GM03348 (cell line): ENCODE measurements at regions not wholly inside any gene's neighbourhood (a gene's known extent, or its start where the extent isn't known, plus 50 kb on each side); places are given as distances from the start of the nearest gene placed in this dataset.
A peak's percentile ranks its signal among the peaks of the same experiment; 100 is the strongest.
"Not testable (repeated sequence)": the region's sequence is repeated elsewhere in the genome, so short reads cannot be mapped to it uniquely, and the experiment has no call there.

ENCODE experiments used
- DNase-seq: peaks from one replicate; pipeline ENCODE4 v3.0.0; 2012; ENCODE audit warnings: low spot score

DNA sequence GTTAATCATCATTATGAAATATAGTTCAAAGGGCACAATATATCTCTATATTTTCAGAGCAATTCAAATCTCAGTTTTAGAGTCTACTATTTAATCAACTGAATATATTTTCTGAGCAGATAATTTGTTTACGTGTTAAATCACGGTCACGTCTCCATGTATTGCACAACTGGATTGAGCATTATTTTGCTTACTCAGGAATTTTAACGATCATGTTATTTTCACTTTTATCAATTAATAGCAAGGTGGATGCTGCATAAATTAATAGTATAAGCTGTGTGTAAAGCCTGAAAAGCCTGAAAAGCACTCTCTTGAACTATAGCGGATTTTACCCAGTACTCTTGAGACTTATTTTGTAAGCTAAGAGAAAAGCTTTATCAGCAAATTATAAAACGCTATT is 374.9 kb downstream of the MAGEB5 start:
- DNase-seq, result no peak

DNA sequence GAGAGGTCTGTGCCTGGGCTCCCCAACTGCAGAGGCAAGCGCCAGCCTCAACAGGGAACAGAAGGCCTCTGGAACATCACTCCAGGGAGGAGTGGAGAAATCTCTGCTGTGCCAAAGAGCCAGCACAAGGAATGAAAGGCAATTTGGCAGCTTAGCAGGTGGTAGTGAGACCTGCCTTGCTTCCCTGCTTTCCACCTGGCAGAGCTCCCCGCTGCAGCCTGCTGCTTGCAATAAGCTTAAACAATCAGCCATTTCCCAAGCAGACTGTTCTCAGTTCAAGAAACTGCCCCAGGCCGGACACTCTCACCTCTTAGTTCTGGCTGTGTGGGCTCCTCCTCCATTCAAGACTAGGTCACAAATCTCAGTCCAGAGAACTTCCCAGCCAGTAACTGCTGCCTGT is 370.6 kb downstream of the MAGEB5 start:
- DNase-seq, result no peak

DNA sequence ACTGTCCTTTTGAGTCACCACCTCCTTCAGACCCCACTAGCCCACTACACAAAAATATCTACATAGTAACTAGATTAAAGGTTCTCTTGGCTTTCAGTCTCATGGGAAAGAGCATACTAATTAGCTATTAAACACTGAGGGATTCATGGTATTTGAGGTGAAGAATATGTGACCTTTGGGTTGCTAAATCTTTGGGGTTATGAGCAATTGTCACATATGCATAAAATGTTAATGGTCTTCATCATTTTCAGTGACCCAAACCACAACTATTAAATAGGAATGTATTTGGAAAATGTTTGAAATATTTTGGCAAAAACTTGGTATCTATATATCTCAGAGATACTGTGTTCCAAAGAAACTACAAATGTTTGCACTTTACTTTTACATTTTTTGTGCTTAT is 365.1 kb downstream of the MAGEB5 start:
- no peak for DNase-seq

DNA sequence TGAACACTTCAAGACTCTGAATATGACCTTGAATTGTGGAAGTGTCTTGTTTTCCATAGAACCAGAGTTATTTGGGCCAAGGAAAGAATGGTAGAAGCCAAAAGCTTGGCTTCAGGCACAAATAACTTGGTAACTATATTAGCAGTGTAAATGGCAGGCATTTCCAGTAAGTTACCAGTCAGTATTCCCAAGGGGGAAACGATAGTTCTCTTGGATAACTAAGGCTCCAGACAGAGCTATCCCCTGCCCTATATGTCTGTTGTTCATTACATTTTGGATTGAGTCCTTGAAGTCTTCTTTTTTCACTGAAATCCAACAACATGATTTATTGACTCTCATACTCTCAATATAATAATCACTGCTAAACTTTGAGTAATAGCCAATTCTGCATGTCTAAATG is 364.1 kb downstream of the MAGEB5 start:
- DNase-seq, result no peak

DNA sequence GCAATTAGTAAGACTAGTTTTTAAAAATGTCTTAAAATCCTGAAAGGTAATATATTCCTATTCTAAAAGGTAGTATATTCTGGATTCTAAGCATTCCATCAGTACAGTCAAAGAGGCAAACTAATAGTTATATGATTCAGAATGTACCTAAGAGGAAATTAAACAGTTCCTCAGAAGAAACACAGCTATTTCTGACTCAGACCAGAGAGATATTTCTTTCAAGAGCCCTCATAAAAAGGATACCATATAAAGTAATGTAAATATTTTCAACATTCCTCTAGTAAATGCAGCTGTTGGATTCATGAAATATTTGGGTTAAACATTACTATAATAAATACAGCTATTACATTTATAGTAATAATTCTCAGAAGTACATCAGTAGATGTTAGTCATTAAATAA is 358.3 kb downstream of the MAGEB5 start:
- DNase-seq, result no peak

DNA sequence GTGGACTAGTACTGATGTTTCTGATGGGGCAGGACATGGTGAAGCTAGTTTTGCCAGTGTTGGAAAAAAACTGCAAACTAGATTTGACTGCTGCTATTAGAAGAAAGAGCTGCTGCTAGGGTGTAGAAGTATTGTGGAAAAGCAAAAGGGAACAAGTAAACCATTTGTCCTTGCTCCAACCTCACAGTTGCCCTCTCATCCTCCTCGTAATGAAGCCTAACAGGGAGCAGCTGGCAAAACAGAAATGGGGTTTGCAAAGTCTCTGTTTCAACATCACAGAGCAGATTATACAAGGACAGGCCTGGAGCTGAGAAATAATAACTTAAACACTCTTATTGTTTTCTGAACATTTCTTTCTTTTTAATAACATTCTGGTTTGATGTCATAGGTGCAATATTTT is 346.2 kb downstream of the MAGEB5 start:
- no peak for DNase-seq

DNA sequence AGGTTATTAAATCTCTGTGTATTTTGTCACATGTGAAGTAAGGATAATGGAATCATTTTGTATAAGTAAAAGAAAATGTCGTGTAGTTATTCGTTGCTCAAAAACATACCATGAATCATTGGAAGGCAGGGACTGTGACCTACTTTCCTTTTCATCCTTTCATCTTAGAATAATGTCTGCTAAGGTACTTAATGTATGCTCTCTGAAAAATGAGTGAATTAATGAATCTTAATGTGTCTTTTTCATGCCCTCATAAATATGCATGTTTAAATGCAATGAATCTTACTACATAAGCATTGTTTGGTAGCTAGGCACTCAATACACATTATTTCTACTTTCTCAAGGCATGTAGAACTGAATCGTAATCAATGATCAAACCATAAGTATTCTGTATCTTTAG is 343.9 kb downstream of the MAGEB5 start:
- DNase-seq, result no peak

DNA sequence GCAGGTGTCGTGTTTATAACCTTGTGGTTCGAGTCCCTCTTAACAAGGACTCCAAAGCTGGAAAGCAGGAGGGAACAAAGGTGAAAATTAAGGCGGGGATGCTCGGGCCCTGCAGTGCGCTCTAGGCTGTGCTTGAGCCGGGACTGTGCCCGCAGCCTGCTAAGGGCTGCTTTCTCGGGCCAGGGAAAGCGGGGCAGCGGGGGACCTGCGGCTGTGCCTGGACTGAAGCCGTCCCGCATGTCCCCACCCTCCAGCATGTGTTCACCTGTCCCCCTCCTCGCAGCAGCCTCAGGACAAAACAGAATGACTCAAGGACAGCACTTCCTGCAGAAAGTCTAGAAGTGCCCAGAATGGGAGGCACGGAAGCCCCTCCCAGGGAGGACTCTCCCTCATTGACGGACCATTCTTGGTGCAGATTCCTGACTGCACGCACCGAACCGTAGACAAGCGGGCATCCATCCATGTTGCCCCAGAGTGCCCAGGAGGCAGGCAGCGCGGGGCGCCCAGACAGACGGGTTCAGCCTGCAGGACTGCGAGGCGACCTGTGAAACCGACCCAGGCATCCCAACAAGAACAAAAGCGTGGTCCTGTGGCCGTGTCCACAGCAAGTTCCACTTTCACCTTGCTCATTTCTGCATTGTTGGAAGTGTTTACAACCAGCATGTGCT is 342.9 kb downstream of the MAGEB5 start:
- DNase-seq, result no peak

DNA sequence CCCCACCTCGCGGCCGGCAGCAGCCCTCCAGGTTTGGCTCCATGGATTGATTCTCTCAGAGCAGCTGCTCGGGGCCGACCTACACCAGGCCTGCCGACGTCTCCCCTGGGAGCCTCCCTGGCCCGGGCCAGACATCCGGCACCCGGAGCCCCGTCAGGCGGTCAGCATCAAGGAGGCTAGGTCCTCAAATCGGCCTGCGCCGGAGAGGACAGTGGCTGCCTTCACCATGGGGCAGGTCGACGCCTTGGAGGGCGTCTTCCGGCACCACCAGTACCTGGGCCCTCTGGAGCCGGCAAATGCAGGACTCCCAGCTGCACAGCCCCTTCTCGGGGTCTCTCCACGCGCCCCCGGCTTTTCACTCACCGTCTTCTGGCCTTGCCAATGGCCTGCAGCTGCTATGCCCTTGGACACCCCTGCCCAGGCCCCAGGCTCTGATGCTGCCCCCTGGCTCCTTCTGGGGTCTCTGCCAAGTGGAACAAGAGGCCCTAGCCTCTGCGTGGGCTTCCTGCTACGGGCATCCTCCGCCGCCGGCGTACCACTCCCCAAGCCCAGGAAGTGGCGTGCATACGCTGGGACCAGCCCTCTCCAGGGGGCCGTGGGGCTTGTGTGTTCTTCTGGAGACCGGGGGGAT is 341.8 kb downstream of the MAGEB5 start:
- no peak for DNase-seq

DNA sequence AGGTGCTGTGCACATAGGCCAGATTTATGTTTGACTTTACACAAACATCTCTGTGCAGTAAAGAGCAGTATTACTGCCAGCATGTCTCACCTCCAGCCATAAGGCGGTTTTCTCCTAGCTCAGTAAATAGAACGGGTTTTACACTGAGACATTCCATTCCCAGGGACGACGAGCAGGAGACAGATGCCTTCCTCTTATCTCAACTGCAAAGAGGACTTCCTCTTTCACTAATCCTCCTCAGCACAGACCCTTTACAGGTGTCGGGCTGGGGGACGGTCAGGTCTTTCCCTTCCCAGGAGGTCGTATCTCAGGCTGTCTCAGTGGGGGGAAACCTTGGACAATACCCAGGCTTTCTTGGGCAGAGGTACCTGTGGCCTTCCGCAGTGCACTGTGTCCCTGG is 309.8 kb downstream of the MAGEB5 start:
- not testable (repeated sequence) for DNase-seq

DNA sequence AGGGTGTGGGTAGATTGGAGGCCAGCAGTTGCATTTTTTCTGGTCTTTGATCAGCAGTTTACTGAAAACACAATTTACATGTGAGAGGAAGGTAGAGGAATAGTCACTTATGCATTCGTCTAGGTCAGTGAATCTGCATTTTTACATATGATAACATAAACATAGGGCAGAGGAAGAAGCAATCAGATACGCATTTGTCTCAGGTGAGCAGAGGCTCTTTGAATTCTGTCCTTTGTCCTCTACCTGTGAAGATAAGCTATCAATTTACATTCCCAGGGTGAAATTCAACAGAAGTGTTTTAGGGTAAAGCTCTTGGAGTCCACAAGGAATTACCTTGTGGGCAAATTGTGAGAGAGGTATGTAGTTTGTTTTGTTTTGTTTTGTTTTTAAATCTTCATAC is 306.5 kb downstream of the MAGEB5 start:
- no peak for DNase-seq

DNA sequence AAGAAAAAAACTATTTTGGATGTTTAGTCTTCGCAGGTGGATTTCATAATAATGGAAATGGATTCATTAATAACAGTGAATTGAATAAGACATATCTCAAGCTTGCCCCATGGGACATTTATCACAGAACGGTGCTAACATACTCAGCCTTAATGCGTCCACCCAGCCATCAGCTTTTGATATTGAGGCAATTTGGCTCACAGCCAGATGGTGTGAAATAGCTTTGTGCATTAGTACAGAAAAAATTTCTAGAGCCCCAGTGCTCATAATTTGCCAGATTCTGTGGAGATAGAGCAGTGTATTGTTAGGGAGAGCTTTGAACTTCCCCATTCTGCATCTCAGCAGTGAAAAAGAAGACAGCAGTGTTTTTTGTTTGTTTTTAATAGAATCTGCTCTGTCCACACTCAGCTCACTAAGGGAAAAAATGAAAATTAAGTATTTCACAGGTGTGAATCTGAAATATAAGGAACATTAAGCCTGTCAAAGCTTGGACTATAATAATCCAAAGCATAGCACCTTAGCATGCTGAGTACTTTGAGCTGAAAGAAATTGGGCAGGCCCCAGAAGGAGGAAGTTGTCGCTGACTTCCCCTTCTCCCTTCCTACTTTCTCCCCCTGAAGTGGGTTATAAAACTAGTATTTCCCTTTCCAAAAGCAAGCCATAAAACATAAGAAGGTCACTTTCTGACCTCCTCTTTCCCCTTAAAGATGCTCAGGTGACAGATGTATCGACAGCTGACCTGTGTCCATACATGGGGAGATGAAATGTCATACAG is 295.8 kb downstream of the MAGEB5 start:
- no peak for DNase-seq

DNA sequence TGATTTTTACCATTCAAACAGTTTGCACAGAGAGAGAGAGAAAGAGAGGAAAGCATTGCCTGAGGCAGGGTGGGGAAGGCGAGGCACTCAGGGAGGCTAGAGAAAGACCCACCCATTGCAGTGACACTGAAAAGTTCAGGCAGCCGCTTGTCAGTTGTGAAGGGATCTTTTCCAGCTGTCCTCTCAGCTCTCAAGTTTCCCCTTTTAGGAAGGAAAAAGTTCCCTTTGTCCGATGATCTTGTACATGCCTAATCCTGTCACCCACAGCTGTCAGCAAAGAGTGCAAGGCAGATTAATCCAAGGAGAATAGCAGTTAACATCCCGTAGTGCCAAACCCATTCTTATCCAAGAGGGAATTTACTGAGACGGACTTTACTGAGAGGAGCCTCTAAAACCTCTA is 255.0 kb downstream of the MAGEB5 start:
- no peak for DNase-seq

DNA sequence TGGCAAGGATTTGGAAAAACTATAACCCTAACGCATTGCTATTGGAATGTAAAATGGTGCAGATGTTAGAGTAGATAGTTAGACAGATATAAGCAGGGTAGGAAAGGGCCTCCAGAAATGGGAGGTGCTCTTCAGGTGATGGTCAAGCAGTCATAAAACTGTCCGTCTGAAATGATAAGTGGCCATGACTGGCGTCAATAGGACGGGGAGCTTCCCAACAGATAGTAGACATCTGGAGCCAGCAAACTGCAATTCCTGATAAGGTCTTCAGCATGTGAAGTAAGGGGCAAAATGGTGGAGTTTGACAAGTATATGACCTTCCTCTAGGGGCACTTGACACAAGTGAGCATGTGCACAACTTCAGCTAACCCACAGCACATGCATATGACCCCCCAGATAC is 250.4 kb downstream of the MAGEB5 start:
- DNase-seq, result no peak

DNA sequence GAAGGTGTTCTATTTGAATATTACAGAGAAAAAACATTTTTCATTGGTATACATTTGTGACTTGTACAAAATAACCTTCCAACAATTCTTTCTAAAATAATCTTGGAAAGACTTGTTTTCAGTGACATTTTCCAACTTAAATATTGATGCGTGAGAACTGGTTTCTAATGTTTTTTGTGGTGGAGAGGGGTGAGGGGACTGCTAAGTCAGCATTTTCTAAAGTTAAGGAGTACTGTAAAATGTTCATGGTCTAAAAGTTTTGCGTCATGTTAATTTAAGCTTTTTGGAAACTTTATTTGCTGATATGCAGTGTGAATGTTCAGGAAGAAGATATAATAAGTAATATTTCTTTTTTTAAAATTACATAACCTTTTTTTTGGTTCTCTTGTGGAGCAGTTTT is 229.3 kb downstream of the MAGEB5 start:
- no peak for DNase-seq

DNA sequence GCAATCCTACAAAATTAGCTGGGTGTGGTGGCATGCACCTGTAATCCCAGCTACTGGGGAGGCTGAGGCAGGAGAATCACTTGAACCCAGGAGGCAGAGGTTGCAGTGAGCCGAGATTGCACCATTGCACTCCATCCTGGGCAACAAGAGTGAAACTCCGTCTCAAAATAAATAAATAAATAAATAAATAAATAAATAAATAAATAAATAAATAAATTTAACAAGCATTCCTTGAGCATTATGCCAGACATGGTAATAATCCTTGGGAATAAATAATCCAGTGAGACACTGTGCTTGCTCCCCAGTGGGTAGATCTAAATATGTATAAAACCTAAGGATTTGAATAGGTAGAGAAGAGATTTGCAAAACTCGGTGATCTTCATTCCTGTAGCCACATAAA is 228.4 kb downstream of the MAGEB5 start:
- DNase-seq, result not testable (repeated sequence)

DNA sequence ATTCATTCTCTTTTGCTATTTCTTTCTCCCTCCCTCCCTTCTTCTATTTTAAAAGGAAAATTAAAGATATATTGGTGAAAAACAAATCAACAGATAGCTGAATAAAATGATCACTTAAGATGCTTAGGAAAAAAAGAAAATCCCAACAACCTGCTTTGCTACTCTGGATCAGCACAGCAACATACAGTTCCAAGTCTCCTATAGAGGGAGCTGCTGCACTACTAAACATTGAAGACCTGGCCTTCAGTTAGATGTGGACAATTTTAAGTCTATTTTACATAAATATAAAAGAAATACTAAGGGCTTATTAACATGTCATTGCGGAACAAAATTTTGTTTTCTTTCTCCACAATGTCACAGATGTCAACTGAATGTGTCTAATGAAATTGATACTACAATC is 226.4 kb downstream of the MAGEB5 start:
- peak; percentile 1 for DNase-seq

DNA sequence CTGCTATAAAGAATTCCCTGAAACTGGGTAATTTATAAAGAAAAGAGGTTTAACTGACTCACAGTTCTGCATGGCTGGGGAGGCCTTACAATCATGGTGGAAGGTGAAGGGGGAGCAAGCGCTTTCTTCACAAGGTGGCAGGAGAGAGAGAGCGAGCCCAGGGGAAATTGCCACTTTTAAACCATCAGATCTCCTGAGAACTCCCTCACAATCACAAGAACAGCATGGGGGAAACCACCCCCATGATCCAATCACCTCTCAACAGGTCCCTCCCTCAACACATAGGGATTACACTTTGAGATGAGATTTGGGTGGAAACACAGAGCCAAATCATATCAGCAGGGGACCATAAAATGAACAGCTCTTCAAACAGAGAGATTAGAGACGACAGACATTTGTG is 198.6 kb downstream of the MAGEB5 start:
- DNase-seq, result no peak

DNA sequence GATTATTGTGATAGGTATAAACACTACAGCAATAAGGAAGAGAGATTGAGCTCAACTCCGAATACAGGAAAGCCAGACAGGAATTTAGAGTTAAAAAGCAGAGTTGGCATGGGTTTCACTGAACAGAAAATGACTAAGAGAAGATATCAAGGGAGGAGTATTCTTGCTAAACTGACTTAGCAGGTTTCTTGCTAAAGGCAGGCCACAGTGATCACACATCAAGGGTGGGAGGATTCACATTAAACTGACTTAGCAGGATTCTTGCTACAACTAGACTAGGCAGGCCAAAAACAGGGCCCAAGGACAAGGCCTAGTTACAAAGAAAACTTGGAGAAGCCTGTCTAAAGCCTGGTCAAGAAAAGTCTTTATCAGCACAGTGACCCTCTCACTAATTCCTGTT is 195.1 kb downstream of the MAGEB5 start:
- DNase-seq, result no peak

DNA sequence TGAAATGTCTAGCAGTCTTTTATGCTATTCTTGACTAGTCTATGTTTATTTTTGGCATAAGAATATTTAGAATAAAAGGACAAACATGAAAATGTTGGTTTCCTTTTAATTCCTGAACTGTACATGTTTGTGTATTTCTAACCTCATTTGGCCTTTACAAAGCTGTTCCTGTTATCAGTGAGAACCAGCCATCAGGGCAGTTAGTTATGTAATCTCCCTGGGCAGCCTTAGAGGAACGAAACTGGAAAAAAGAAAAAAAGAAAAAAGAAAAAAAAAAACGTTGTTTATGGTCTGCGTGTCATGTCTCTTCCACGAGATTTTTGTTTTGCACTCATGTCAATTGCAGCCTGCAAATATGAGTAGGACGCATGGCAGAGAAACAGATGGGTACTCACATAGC is 193.7 kb downstream of the MAGEB5 start:
- no peak for DNase-seq

DNA sequence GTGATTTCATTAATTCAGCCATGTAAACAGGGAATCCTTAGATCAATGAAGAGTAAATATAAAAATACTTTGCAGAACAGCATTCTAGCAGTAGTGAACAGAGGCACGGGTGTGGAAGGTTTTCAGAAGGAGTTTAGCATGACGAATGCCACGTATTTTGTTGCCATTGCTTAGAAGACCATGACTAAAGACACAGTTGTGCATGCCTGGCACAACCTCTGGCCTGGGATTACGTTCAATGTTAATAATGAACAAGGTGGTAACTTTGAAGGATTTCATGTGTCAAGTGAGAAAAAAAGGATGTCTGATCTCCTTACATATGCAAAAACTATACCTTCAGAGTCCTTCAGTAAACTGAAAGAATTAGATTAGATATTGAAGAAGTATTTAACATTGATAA is 171.9 kb downstream of the MAGEB5 start:
- DNase-seq, result no peak

DNA sequence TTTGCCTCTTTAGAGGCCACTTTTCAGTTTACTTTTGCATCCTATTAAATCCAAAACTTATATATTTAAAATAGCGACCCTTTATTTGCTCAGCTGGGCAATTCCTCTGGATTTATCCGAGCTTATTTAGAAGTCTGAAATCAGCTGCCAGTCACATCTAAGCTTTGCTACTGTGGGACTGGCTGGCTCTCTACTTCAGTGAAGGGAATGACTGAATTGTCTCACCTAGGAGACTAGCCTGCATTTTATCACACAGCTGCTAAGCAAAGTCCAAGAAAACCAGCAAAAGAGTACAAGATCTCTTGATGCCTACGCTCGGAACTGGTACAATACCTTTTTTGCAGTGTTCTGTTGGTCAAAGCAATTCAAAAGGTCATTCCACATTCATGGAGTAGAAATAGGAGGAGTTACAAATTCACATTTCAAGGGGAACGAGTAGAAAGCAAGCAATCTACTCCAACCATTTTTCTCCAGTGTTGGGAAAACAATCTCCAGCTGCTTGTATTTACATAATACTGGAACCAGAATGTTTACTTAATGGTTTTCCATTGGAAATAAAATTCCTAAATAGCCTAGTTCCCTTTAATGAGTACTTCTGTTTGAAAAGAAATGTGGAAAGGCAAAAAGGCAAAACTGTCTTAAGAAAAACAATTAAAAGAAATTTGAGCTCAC is 160.2 kb downstream of the MAGEB5 start:
- DNase-seq, result no peak

DNA sequence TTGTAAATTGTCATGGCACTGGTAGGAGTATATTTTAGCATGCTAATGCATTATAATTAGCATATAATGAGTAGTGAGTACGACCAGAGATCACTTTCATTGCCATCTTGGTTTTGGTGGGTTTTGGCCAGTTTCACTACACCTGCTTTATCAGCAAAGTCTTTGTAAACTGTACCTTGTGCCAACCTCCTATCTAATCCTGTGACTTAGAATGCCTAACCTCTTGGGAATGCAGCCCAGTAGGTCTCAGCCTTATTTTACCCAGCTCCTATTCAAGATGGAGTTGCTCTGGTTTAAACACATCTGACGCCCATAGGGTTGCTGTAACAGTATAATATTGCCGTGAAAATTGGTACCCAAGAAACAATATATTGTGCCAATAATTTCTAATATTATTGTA is 159.4 kb downstream of the MAGEB5 start:
- DNase-seq, result no peak
